Transverse colon (tissue), 4 donors: ENCODE measurements at regions not wholly inside any gene's neighbourhood (a gene's known extent, or its start where the extent isn't known, plus 50 kb on each side); places are given as distances from the start of the nearest gene placed in this dataset.

Source experiments
- EP300 ChIP-seq: sonication (generic); formaldehyde crosslinking; IDR thresholded peaks from one replicate; pipeline ENCODE4 v1.6.1; 2017; ENCODE audit warnings: antibody characterized with exemption, low read depth
- POLR2A ChIP-seq: fragments of 450-650 bp; IDR thresholded peaks from one replicate; pipeline ENCODE4 v1.6.1; 2016; ENCODE audit warnings: antibody characterized with exemption, mild to moderate bottlenecking, moderate library complexity
- POLR2AphosphoS5 ChIP-seq, 3 donors: sonication (generic); formaldehyde crosslinking; IDR thresholded peaks; one replicate each; pipeline ENCODE4 v1.6.1; 2016; ENCODE audit warnings: antibody characterized with exemption in 3 of 3
- TF ChIP-seq, protein P1 (sequence below), 5 experiments: fragments of 200-600 bp in 3 of 5; fragments of 450-650 bp in 2 of 5; sonication (generic) in 3 of 5; IDR thresholded peaks; 1 replicate in 2 of 5; 2 replicates in 3 of 5; pipeline ENCODE4 v1.5.1; 2016 to 2017; ENCODE audit warnings: antibody characterized with exemption in 5 of 5, inconsistent platforms in 3 of 5, mild to moderate bottlenecking in 2 of 5, moderate library complexity in 1 of 5

DNA sequence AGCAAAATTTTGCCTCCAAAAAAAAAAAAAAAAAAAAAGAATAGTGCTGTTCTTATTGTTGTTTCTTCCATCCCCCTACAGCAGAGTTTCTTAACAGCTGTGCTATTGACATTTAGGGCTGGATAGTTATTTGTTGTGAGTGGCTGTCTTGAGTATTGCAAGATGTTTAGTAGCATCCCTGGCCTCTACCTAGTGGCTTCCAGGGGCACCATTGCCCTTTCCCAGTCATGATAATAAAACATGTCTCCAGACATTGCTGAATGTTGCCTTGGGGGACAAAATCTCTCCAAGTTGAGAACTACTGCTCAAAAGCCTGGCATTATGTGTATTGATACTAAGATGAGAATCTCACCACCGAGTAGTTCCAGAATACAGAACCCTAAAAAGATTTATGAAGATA, 108.7 kb downstream of the PALM2AKAP2 start:
- no peak for TF ChIP-seq POLR2A
- TF ChIP-seq, protein P1, sequence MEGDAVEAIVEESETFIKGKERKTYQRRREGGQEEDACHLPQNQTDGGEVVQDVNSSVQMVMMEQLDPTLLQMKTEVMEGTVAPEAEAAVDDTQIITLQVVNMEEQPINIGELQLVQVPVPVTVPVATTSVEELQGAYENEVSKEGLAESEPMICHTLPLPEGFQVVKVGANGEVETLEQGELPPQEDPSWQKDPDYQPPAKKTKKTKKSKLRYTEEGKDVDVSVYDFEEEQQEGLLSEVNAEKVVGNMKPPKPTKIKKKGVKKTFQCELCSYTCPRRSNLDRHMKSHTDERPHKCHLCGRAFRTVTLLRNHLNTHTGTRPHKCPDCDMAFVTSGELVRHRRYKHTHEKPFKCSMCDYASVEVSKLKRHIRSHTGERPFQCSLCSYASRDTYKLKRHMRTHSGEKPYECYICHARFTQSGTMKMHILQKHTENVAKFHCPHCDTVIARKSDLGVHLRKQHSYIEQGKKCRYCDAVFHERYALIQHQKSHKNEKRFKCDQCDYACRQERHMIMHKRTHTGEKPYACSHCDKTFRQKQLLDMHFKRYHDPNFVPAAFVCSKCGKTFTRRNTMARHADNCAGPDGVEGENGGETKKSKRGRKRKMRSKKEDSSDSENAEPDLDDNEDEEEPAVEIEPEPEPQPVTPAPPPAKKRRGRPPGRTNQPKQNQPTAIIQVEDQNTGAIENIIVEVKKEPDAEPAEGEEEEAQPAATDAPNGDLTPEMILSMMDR (IDR thresholded peaks at IDR 0.05): no peak
- TF ChIP-seq POLR2AphosphoS5 (IDR thresholded peaks at IDR 0.05): no peak
- TF ChIP-seq EP300: no peak
